ENCODE measurements at regions not wholly inside any gene's neighbourhood (a gene's known extent, or its start where the extent isn't known, plus 50 kb on each side); places are given as distances from the start of the nearest gene placed in this dataset.

DNA sequence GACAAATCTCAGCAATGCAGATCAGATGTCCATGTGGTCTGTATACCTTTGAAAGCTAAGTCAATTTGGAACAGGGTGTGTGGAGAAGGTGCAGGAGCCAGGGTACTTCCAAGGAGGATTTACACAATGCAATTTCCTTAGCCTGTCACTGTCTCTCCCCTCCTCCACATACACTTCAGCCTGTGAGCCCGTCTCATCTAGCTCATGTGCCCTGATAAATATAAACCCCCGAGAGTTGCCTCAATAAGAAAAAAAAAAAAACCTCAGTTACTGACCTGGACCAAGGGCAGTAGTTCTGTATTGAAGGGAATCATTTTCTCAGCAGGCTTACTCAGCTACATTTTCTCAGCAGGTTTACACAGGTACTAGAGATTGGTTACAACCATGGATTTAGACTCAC lies 132.1 kb upstream of the PELI2 start:
- H2AFZ ChIP-seq (ENCODE audit: low read depth, low read length), result no peak overlapping the region
- H3K27me3 ChIP-seq (ENCODE audit: control insufficient read depth in 2 of 2, insufficient read depth in 2 of 2, low read length in 2 of 2), result peaks cover 11 to 14% of the 10 kb centered on the region in 2 experiments
- H3K27ac ChIP-seq (ENCODE audit: insufficient read depth, low read depth, low read length), result no peak overlapping the region
- H3K79me2 ChIP-seq (ENCODE audit: control insufficient read depth, insufficient read depth, low read length), result no peaks in the 10 kb centered on the region
- H3K4me3 ChIP-seq (replicated peaks in 1 of 3; ENCODE audit: insufficient read depth in 1 of 3, low read depth in 1 of 3, low read length in 3 of 3), result no peak overlapping the region
- ChIA-PET POLR2A (no interaction called here), CTCF (interaction anchor here (1.3 kb wide), 1 partner anchor 14 kb away, joined by 3 read pairs; no protein-coding TSS in a partner anchor)
- BruUV-seq (replicated peaks), result no TSS peak
- H3K9me3 ChIP-seq (replicated peaks; ENCODE audit: control insufficient read depth, insufficient read depth, low read length), result no peaks in the 10 kb centered on the region
- no peaks in the 10 kb centered on the region for H4K20me1 ChIP-seq (replicated peaks; ENCODE audit: control insufficient read depth, extremely low read depth, insufficient read depth, low read length)
- H3K4me2 ChIP-seq (ENCODE audit: insufficient read depth, low read length), result no peak overlapping the region
- DNase-seq (ENCODE audit: low read depth, low spot score) (no peak), FAIRE-seq (no peak)
- no peak overlapping the region for H3K9ac ChIP-seq (replicated peaks; ENCODE audit: extremely low read depth, insufficient read depth, low read length)
- intact Hi-C loops (cut with micrococcal nuclease), result no loop called here
- no peaks in the 10 kb centered on the region for H3K36me3 ChIP-seq (ENCODE audit: control insufficient read depth in 2 of 2, extremely low read depth in 1 of 2, insufficient read depth in 2 of 2, low read length in 2 of 2)
- no peaks in the 10 kb centered on the region for H3K9me1 ChIP-seq (replicated peaks; ENCODE audit: control insufficient read depth, extremely low read depth, insufficient read depth, low read length)
- H3K4me1 ChIP-seq (ENCODE audit: control insufficient read depth, extremely low read depth, insufficient read depth, low read length), result no peaks in the 10 kb centered on the region
- TF ChIP-seq MYC (IDR thresholded peaks at IDR 0.05; ENCODE audit: low read depth, low read length) (no peak), POLR2AphosphoS5 (IDR thresholded peaks at IDR 0.05; ENCODE audit: insufficient read depth, low read depth, low read length) (no peak), POLR2A (IDR thresholded peaks at IDR 0.05; ENCODE audit: low read depth, low read length) (no peak), JUN (IDR thresholded peaks at IDR 0.05; ENCODE audit: borderline replicate concordance, insufficient read depth, insufficient read length, low read depth) (no peak), GATA2 (IDR thresholded peaks at IDR 0.05; ENCODE audit: insufficient read depth, insufficient read length, low read depth, low read length) (no peak), FOS (IDR thresholded peaks at IDR 0.05; ENCODE audit: borderline replicate concordance, insufficient read depth, low read length) (no peak), EZH2 (IDR thresholded peaks at IDR 0.05; ENCODE audit: borderline replicate concordance, low read depth, low read length, severe bottlenecking) (no peak)
- TF ChIP-seq, protein P1, sequence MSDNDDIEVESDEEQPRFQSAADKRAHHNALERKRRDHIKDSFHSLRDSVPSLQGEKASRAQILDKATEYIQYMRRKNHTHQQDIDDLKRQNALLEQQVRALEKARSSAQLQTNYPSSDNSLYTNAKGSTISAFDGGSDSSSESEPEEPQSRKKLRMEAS (IDR thresholded peaks at IDR 0.05; ENCODE audit: insufficient read depth, insufficient read length), result no peak
- TF ChIP-seq, protein P2, sequence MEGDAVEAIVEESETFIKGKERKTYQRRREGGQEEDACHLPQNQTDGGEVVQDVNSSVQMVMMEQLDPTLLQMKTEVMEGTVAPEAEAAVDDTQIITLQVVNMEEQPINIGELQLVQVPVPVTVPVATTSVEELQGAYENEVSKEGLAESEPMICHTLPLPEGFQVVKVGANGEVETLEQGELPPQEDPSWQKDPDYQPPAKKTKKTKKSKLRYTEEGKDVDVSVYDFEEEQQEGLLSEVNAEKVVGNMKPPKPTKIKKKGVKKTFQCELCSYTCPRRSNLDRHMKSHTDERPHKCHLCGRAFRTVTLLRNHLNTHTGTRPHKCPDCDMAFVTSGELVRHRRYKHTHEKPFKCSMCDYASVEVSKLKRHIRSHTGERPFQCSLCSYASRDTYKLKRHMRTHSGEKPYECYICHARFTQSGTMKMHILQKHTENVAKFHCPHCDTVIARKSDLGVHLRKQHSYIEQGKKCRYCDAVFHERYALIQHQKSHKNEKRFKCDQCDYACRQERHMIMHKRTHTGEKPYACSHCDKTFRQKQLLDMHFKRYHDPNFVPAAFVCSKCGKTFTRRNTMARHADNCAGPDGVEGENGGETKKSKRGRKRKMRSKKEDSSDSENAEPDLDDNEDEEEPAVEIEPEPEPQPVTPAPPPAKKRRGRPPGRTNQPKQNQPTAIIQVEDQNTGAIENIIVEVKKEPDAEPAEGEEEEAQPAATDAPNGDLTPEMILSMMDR (IDR thresholded peaks at IDR 0.05; ENCODE audit: extremely low read depth in 1 of 2, insufficient read depth in 1 of 2, low read depth in 1 of 2, low read length in 2 of 2), result no peak
- dilution Hi-C loops (cut with MboI; ENCODE audit: extremely low pct_ligation_motif_present, low sequenced_read_pairs), result no loop called here
